GM19372 (cell line): ENCODE measurements at regions not wholly inside any gene's neighbourhood (a gene's known extent, or its start where the extent isn't known, plus 50 kb on each side); places are given as distances from the start of the nearest gene placed in this dataset.
"Not testable (repeated sequence)": the region's sequence is repeated elsewhere in the genome, so short reads cannot be mapped to it uniquely, and the experiment has no call there.

Experiments
- ATAC-seq: cut with Tn5 transposase; IDR thresholded peaks from one replicate; pipeline ENCODE4 v1.9.1; 2021; ENCODE audit warnings: mild to moderate bottlenecking, low read depth, moderate library complexity; ENCODE audit not compliant: unreplicated experiment

DNA sequence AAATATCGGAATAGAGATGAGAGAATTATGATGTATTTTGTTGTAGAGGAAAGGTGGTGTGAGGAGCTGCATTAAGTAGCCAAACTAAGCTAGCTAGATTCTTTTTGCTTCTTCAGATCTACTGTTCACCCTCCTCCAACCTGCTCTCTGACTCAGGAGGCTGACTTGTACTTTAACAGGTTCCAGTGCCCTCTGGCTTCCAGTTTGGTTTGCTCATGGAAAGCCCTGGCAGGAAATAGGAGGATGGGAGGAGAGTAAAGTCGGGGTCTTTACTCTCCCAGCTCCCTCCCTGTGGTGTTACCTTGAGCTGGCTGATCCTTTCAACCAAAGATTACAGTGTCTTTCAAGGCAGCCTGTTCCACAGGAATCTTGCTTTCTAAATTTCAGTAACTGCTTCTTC is 277.0 kb upstream of the EDA2R start:
- ATAC-seq = no peak

DNA sequence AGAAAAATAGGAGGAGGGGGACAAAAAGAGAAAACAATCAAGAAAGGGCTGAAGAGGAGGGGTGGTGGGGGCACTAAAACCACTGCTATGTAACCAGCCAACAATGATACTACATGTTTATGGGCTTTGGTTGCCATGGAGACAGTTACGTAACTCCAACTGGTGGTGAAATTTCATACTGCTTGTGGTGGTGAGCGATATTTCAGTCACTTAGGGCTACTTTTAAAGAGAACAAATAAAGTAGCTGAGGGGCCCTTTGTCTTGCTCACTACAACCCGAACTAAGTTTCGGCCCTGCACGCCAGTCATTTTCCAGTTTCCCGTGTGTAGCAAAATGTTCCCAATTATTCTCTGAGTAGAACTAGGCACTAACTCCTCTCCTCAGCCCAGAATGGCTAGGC is 275.2 kb upstream of the EDA2R start:
- ATAC-seq = no peak

DNA sequence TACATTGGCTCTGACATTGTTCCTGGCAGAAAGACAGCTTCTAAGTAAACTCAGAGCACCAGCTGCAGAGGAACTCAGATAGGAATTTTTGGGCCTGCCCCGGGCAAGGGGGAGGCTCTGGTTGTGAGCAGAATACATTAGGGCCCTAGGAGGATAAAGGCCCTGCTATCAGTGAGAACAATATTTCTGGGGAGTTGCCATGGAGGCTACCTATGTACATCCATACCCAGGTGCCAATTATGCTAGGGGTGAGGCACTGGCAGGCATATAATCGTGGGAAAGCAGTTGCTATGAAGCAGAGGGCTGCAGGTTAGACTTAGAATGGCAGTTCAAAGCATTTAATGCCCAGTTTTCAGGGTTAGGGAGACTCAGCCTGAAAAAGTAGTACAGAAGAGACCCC is 273.5 kb upstream of the EDA2R start:
- no peak for ATAC-seq

DNA sequence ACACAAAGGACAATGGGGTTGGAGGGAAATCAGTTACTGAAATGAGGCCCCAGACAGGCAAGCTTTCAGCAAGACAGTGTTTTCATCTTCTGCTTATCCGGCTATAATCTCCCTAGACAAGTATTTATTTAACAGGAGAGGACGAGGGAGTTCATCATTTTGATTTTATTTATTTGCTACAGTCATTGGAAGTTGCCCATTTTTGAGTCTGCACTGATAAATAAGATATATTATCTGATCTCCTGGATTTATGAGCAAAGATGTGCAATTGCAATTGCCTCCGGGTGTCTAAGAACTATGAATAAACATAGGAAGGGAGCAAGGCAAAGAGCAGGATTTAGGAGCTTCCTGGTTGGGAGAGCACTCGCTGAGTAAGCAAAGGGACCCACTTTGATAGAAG is 263.2 kb upstream of the EDA2R start:
- ATAC-seq = no peak

DNA sequence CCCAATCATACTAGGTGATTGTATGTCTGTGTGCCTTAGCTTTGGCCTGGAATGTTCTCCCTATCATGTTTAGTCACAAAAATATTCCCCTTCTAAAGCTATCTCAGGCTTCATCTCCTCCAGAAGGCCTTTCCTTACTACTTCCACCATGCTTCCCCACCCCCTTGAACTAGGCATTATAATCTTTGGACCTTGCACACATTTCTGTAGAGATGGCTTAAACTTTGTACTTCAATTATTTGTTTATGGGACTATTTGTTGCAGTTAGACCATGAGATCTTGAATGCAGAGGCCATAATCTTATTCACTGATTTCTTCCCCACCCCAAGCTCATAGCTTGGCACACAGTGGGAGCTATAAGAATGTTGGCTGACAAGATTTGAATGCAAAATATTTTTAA is 262.0 kb upstream of the EDA2R start:
- no peak for ATAC-seq

DNA sequence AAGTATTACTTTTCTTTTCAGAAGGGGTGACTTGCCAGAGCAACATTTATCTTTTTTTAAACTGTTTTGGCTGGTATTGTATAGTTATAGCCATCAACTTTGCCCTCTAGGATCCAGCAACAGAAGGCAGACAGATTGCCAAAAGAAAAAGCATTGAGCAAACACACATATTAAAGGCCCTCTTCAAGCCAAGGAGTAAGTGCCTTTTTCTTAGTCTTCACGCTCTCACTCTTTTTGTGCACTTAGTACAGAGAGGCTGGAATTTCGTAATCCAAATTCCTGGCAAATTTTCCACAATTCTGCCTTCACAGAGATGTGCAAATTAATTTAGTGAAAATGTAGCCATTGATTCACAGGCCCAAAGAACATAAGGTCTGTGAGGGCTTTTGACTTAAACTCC is 253.1 kb upstream of the EDA2R start:
- no peak for ATAC-seq

- no peak for ATAC-seq
These were observed 250.5 kb upstream of the EDA2R start for GRCh38 chrX:66889418-66889817.

DNA sequence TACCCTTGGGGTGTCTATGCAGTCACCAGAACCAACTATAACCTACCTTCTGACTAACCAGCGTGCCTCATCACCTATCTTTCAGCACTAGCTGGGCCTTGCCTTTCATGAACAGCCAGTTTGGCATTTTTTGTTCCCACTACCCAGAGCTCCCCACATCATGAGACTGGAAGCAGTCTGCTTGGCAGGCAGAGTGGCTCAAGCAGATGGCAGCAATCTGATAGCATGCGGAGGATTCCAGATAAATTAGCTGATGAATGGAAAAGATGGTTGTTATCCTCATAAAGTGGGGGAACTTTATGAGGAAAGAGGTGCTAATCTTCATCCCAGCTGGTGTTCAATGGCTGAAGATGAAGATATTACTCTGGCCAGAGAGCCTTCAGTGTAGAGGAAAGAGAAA is 243.2 kb upstream of the EDA2R start:
- no peak for ATAC-seq

DNA sequence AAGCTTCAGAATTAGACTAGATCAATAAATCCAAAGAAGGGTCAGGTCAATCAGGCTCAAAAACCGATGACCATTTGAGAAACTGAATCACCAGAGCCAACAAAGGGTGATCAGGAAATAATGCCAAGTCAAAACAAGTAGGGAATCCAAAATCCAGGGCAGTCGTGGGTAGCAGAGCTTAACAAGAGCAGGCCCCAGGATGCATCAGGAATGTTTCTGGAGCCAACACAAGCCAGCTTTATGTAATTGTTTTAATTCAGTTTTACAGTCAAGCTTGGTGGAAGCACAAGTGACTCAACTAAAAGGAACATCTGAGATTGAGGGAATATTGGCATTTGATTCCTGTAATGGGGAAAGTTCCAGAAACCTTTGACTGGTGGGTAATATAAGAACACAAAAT is 237.9 kb upstream of the EDA2R start:
- ATAC-seq = no peak

- ATAC-seq = no peak
These were observed 233.9 kb upstream of the EDA2R start for GRCh38 chrX:66872771-66873170.

GRCh38 chrX:66863721-66864120 is 224.8 kb upstream of the EDA2R start:
- ATAC-seq = no peak

- ATAC-seq = peak; percentile 67
These were observed 194.5 kb upstream of the EDA2R start for GRCh38 chrX:66833426-66833825.

- ATAC-seq = no peak
These were observed 176.3 kb upstream of the EDA2R start for GRCh38 chrX:66815227-66815626.

DNA sequence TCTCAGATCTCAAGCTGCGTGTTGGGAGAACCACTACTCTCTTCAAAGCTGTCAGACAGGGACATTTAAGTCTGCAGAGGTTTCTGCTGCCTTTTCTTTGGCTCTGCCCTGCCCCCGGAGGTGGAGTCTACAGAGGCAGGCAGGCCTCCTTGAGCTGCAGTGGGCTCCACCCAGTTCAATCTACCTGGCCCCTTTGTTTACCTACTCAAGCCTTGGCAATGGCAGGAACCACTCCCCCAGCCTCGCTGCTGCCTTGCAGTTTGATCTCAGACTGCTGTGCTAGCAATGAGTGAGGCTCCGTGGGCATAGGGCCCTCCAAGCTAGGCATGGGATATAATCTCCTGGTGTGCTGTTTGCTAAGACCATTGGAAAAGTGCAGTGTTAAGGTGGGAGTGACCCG is 155.6 kb upstream of the EDA2R start:
- ATAC-seq = not testable (repeated sequence)

DNA sequence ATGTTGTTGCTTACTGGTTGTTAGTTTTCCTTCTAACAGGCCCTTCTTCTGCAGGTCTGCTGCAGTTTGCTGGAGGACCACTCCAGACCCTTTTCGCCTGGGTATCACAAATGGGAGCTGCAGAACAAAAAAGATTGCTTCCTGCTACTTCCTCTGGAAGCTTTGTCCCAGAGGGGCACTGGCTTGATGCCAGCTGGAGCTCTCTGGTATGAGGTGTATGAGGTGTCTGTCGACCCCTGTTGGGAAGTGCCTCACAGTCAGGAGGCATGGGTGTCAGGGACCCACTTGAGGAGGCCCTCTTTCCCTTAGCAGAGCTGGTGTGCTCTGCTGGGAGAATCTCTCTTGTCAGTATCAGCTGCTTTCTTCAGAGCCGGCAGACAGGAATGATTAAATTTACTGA is 127.4 kb upstream of the EDA2R start:
- no peak for ATAC-seq

DNA sequence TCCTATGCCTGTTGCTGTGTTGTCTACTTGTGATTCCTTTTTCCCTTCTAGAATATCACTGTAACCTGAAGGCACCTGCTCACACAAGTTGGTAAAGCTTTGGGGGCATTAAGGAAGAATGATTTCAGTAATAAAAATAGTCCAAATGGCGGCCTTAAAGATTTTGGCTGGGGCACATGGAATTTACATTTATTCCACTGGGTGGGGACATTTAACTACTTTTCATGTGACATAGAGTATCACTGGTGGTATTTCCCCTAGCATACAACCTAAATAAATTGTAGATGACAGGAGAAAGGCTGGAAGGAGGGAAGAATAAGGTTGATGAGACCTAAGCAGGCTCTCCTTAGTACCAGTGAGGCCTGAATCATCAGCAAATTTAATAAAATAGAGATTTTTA is 121.8 kb upstream of the EDA2R start:
- no peak for ATAC-seq

DNA sequence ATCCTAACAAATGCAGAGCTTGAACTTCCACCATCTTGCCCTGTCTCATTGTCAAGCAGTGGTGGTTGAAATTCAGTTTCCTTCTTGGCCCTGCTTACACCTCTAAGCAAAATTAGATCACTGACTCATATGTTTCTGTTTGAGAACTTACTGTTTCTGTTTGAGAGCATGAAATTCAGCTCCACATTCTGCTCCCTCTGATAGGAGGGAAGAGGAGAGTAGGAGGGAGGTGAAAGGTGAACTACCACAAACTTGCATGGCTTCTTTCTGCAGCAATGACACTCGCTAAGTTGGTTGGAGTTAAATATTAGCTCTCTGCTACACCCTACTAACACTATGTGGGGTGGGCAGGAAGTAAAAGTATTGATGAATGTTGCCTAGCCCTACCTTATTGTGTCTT is 117.8 kb upstream of the EDA2R start:
- ATAC-seq = no peak

DNA sequence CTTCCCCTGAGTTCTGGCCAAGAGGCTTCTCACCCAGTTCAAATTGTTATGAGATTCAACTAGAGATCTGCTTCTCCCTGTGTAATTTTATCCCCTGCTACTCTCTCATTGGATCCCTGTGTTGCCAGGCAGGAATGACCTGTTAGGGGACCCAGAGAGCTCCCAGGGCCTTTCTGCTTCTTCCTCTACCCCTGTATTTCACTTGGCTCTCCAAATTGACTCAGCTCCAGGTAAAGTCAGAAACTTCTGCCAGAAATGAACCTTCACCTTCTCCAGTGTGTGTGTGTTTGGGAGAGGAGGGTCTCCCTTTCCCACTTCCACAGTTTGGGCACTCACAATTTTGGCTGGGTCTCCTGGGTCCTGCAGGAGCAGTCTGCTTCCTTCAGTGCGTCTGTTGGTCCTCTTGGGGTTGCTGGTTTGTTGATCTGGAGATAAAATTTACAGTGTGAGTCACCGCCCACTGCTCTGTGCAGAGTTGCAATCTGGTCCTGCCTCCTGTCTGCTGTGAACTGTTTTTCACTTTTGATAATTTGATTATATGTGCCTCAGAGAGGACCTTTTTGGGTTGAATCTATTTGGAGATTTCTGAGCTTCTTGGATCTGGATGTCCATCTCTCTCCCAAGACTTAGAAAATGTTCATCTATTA is 112.4 kb upstream of the EDA2R start:
- no peak for ATAC-seq

DNA sequence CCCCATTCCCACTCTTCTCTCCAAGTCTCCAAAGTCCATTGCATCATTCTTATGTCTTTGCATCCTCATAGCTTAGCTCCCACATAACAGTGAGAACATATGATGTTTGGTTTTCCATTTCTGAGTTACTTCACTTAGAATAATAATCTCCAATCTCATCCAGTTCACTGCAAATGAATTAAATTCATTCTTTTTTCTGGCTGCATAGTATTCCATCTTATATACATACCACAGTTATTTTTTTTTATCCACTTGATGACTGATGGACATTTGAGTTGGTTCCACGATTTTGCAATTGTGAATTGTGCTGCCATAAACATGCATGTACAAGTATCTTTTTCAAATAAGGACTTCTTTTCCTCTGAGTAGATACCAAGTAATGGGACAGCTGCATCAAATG is 105.6 kb upstream of the EDA2R start:
- ATAC-seq = not testable (repeated sequence)

- ATAC-seq = no peak
These were observed 92.5 kb upstream of the EDA2R start for GRCh38 chrX:66731398-66731797.

GRCh38 chrX:66728818-66729271 is 90.0 kb upstream of the EDA2R start:
- ATAC-seq = peak; percentile 81

DNA sequence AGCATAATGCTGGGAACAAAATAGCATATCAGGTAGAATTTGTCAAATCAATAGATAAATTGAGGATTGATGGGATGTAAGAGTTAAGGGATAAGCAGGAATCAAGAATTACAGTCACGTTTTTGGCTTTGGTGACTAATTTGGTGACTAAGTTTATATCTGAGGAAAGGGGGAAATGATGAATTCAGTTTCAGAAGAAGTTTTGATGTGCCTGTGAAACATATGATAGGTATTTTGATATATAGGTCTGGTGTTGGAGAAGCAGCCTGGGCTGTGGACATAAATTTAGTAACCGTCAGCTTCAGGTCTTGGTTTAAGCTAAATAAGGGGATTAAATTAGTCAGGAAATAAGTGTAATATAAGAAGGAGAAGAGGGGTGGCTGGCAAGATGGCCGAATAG is 79.0 kb upstream of the EDA2R start:
- no peak for ATAC-seq
